Sigmoid colon (tissue), 4 donors: ENCODE measurements at regions not wholly inside any gene's neighbourhood (a gene's known extent, or its start where the extent isn't known, plus 50 kb on each side); places are given as distances from the start of the nearest gene placed in this dataset.

Experiments
- EP300 ChIP-seq, 4 donors: sonication (generic); formaldehyde crosslinking; IDR thresholded peaks; one replicate each; pipeline ENCODE4 v1.6.1; 2017; ENCODE audit warnings: antibody characterized with exemption in 4 of 4
- POLR2A ChIP-seq, 2 donors: fragments of 450-650 bp; IDR thresholded peaks; one replicate each; pipeline ENCODE4 v1.6.1; 2016; ENCODE audit warnings: antibody characterized with exemption in 2 of 2, mild to moderate bottlenecking in 2 of 2, moderate library complexity in 2 of 2
- POLR2AphosphoS5 ChIP-seq, 4 donors: sonication (generic); formaldehyde crosslinking; IDR thresholded peaks; one replicate each; pipeline ENCODE4 v1.6.1; 2017; ENCODE audit warnings: antibody characterized with exemption in 4 of 4
- TF ChIP-seq, protein P1 (sequence below), 4 experiments: fragments of 450-650 bp in 3 of 4; fragments of 200-600 bp in 1 of 4; IDR thresholded peaks; one replicate each; pipeline ENCODE4 v1.5.1; 2016 to 2019; ENCODE audit warnings: antibody characterized with exemption in 4 of 4, mild to moderate bottlenecking in 3 of 4, moderate library complexity in 2 of 4

GRCh38 chr18:35836932-35837331 is 135.5 kb upstream of the RMP24 start:
- TF ChIP-seq, protein P1, sequence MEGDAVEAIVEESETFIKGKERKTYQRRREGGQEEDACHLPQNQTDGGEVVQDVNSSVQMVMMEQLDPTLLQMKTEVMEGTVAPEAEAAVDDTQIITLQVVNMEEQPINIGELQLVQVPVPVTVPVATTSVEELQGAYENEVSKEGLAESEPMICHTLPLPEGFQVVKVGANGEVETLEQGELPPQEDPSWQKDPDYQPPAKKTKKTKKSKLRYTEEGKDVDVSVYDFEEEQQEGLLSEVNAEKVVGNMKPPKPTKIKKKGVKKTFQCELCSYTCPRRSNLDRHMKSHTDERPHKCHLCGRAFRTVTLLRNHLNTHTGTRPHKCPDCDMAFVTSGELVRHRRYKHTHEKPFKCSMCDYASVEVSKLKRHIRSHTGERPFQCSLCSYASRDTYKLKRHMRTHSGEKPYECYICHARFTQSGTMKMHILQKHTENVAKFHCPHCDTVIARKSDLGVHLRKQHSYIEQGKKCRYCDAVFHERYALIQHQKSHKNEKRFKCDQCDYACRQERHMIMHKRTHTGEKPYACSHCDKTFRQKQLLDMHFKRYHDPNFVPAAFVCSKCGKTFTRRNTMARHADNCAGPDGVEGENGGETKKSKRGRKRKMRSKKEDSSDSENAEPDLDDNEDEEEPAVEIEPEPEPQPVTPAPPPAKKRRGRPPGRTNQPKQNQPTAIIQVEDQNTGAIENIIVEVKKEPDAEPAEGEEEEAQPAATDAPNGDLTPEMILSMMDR (IDR thresholded peaks at IDR 0.05): no peak
- TF ChIP-seq POLR2A (IDR thresholded peaks at IDR 0.05) (no peak), POLR2AphosphoS5 (IDR thresholded peaks at IDR 0.05) (no peak), EP300 (IDR thresholded peaks at IDR 0.05) (no peak)
